ENCODE measurements at regions not wholly inside any gene's neighbourhood (a gene's known extent, or its start where the extent isn't known, plus 50 kb on each side); places are given as distances from the start of the nearest gene placed in this dataset.

DNA sequence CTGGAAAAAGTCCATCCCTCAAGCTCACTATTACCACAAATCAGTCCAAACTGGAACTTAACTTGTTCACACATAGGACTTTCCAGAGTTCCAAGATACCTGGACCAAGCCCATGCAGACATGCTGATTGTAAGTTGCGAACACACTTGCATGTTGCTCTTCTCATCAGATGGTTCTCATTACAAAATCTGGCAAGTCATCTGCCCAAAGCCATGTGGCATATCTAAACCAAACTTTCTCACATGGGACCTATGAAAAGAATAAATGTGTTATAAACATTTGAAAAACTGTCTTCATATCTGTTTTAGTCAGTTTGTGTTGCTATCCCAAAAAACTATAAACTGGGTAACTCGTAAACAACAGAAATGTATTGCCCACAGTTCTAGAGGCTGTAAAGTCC, 58.8 kb upstream of the MKLN1 start:
- no peak for TF ChIP-seq OSR2 (tag by site-specific recombination; IDR thresholded peaks at IDR 0.05)
- TF ChIP-seq ZNF112 (tag by site-specific recombination; IDR thresholded peaks at IDR 0.05), result no peak
- TF ChIP-seq, protein P1, sequence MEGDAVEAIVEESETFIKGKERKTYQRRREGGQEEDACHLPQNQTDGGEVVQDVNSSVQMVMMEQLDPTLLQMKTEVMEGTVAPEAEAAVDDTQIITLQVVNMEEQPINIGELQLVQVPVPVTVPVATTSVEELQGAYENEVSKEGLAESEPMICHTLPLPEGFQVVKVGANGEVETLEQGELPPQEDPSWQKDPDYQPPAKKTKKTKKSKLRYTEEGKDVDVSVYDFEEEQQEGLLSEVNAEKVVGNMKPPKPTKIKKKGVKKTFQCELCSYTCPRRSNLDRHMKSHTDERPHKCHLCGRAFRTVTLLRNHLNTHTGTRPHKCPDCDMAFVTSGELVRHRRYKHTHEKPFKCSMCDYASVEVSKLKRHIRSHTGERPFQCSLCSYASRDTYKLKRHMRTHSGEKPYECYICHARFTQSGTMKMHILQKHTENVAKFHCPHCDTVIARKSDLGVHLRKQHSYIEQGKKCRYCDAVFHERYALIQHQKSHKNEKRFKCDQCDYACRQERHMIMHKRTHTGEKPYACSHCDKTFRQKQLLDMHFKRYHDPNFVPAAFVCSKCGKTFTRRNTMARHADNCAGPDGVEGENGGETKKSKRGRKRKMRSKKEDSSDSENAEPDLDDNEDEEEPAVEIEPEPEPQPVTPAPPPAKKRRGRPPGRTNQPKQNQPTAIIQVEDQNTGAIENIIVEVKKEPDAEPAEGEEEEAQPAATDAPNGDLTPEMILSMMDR (tag by site-specific recombination; IDR thresholded peaks at IDR 0.05), result no peak
- no peak for TF ChIP-seq HOXA7 (CRISPR knock-in tag; IDR thresholded peaks at IDR 0.05; ENCODE audit: borderline replicate concordance)
- TF ChIP-seq ZNF155 (tag by site-specific recombination; IDR thresholded peaks at IDR 0.05), result no peak

Measured in HEK293 (cell line).